ENCODE measurements at regions not wholly inside any gene's neighbourhood (a gene's known extent, or its start where the extent isn't known, plus 50 kb on each side); places are given as distances from the start of the nearest gene placed in this dataset.

DNA sequence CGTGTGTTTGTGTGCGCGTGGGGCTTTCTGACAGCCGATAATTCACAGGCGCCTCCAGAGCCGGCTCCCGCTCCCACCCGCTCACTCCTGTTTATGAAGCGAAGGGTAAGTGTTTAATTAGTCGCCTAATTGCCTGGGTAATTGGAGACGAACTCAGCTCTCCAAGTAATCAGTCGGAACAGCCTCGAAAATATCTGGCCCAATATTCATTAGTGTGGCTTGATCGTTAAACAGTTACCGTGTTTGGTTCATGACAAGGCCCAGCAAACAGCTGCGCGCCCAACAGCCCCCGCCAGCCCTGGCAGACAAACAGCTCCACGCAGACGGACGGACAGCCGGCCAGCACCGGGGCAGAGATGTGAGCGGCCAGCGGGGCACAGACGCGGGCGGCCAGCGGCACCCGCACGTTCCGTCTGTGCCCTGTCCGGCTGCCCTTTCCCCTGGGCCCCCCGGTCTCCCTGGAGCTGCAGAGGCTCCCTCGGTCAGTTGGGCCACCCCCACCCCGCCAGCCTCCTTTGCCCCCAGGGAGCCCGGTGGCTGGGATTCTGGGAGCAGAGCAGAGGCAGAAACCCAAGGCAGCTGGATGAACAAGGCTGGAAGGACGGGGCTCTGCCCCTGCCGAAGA, 98.2 kb downstream of the UNCX start:
- H3K4me1 ChIP-seq: no peaks in the 10 kb centered on the region
- intact Hi-C loops (cut with DNase I): no loop called here
- H3K27ac ChIP-seq: no peak overlapping the region
- DNase-seq (peak in 1 of 5 donors; percentile 52), ATAC-seq (no peak)
- H3K9me3 ChIP-seq: peaks cover 0 to 8% (median under 1%) of the 10 kb centered on the region in 12 donors
- WGBS, 4 donors: 80 to 85% (median 84%) methylated on average over 15 to 39 of the region's 39 CpGs
- peaks cover 0 to 38% (median 18%) of the 10 kb centered on the region in 9 donors for H3K27me3 ChIP-seq
- no peak overlapping the region for H3K4me3 ChIP-seq
- TF ChIP-seq POLR2A (IDR thresholded peaks at IDR 0.05): no peak
- no peak for TF ChIP-seq CTCF (IDR thresholded peaks at IDR 0.05)
- H3K36me3 ChIP-seq: no peaks in the 10 kb centered on the region

GRCh38 chr7:1331561-1332467, 99.1 kb downstream of the UNCX start:
- Histone ChIP-seq H3K36me3 (no peaks in the 10 kb centered on the region), H3K9me3 (peaks cover 0 to 17% (median 7%) of the 10 kb centered on the region in 12 donors), H3K4me1 (no peaks in the 10 kb centered on the region), H3K4me3 (no peak overlapping the region), H3K27ac (no peak overlapping the region), H3K27me3 (peaks cover 0 to 38% (median 14%) of the 10 kb centered on the region in 9 donors)
- 59 to 69% (median 62%) methylated on average over 15 to 21 of the region's 21 CpGs for WGBS, 4 donors
- intact Hi-C loops (cut with DNase I): no loop called here
- TF ChIP-seq POLR2A (IDR thresholded peaks at IDR 0.05): no peak
- ATAC-seq: no peak
- DNase-seq: peak in 1 of 5 donors; percentile 30

GRCh38 chr7:1336509-1336908, 103.8 kb downstream of the UNCX start:
- Histone ChIP-seq H3K9me3 (peaks cover 0 to 29% (median 11%) of the 10 kb centered on the region in 12 donors), H3K27ac (no peak overlapping the region), H3K27me3 (peaks cover 0 to 41% (median 9%) of the 10 kb centered on the region in 9 donors), H3K4me3 (no peak overlapping the region), H3K36me3 (no peaks in the 10 kb centered on the region), H3K4me1 (no peaks in the 10 kb centered on the region)
- ATAC-seq: no peak
- intact Hi-C loops (cut with DNase I): no loop called here
- no peak for DNase-seq
- WGBS, 4 donors: 79 to 94% (median 87%) methylated on average over 3 of the region's 3 CpGs
- TF ChIP-seq CTCF (IDR thresholded peaks at IDR 0.05): no peak
- TF ChIP-seq POLR2A (IDR thresholded peaks at IDR 0.05): no peak

DNA sequence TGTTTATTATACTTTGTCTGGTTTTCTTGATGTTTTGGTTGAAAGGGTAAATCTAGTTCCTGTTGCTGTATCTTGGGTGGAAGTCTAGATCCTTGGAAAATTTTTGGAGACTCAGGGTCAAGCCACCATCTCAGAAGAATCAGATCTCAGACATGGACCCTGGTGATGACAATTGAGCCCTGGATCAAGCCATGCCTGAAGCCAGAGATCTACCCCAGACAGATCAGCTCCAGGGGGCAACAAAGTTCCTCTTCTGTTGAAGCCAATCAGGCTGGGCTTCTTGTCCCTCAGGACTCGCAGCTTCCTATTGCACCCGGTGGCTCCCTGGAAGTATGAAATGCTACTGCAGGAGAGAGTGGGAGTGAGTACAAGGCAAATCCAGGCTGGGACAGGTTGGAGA, 106.9 kb downstream of the UNCX start:
- Histone ChIP-seq H3K27me3 (peaks cover 0 to 33% (median 3%) of the 10 kb centered on the region in 9 donors), H3K9me3 (peaks cover 0 to 29% (median 11%) of the 10 kb centered on the region in 12 donors)
- intact Hi-C loops (cut with DNase I): no loop called here

More for the DNA sequence above, 106.9 kb downstream of the UNCX start:
- no peak for ATAC-seq
- Histone ChIP-seq H3K4me1 (no peaks in the 10 kb centered on the region), H3K4me3 (no peak overlapping the region), H3K27ac (no peak overlapping the region), H3K36me3 (no peaks in the 10 kb centered on the region)
- 80 to 86% (median 84%) methylated on average over 2 of the region's 2 CpGs for WGBS, 4 donors
- TF ChIP-seq CTCF (IDR thresholded peaks at IDR 0.05) (no peak), POLR2A (IDR thresholded peaks at IDR 0.05) (no peak)
- DNase-seq: peak in 1 of 5 donors; percentile 3

Data from heart left ventricle (tissue), 16 donors.